HS-5 (cell line): ENCODE measurements at regions not wholly inside any gene's neighbourhood (a gene's known extent, or its start where the extent isn't known, plus 50 kb on each side); places are given as distances from the start of the nearest gene placed in this dataset.

Source experiments
- DNase-seq: peaks from one replicate; pipeline ENCODE4 v3.0.0-alpha.2; 2012; ENCODE audit warnings: low read depth

- DNase-seq, result no peak
Observed at GRCh38 chr14:46788994-46789393, 137.4 kb upstream of the RPL10L start.

- DNase-seq, result no peak
Observed at GRCh38 chr14:46782281-46782680, 130.7 kb upstream of the RPL10L start.

GRCh38 chr14:46769292-46769691 lies 117.7 kb upstream of the RPL10L start:
- no peak for DNase-seq

- no peak for DNase-seq
Observed at GRCh38 chr14:46747001-46747652, 95.5 kb upstream of the RPL10L start.

- DNase-seq, result no peak
Observed at GRCh38 chr14:46734286-46734685, 82.7 kb upstream of the RPL10L start.

GRCh38 chr14:46717211-46717610 lies 65.6 kb upstream of the RPL10L start:
- DNase-seq, result peak; percentile 3
